Mesodermal cell (in vitro differentiated cells): ENCODE measurements at regions not wholly inside any gene's neighbourhood (a gene's known extent, or its start where the extent isn't known, plus 50 kb on each side); places are given as distances from the start of the nearest gene placed in this dataset.

Experiments used
- H3K27ac ChIP-seq: 2 replicates; pipeline ENCODE4 v1.7.0; 2013; ENCODE audit warnings: mild to moderate bottlenecking, low read depth, low read length, moderate library complexity; ENCODE audit not compliant: severe bottlenecking
- H3K36me3 ChIP-seq: 2 replicates; pipeline ENCODE4 v1.7.1; 2013; ENCODE audit warnings: mild to moderate bottlenecking, low read length, moderate library complexity; ENCODE audit not compliant: control insufficient read depth, insufficient read depth
- H3K4me1 ChIP-seq: one replicate; pipeline ENCODE4 v1.7.1; 2013; ENCODE audit warnings: mild to moderate bottlenecking, low read length; ENCODE audit not compliant: insufficient read depth, control insufficient read depth, poor library complexity, severe bottlenecking
- H3K4me3 ChIP-seq: 2 replicates; pipeline ENCODE4 v1.7.0; 2013; ENCODE audit warnings: low read length, control low read depth, mild to moderate bottlenecking; ENCODE audit not compliant: insufficient read depth, poor library complexity, severe bottlenecking; ENCODE audit errors: extremely low read depth
- H3K9me3 ChIP-seq: 2 replicates; pipeline ENCODE4 v1.7.1; 2013; ENCODE audit warnings: mild to moderate bottlenecking, low read length, moderate library complexity; ENCODE audit not compliant: control insufficient read depth
- WGBS, 2 experiments: methylation state at CpG; one replicate each; pipeline ENCODE4 v1.1.5; 2013; ENCODE audit warnings: missing lambda C conversion rate in 2 of 2; ENCODE audit not compliant: insufficient coverage in 2 of 2; 5-methylcytosine and 5-hydroxymethylcytosine counted together

DNA sequence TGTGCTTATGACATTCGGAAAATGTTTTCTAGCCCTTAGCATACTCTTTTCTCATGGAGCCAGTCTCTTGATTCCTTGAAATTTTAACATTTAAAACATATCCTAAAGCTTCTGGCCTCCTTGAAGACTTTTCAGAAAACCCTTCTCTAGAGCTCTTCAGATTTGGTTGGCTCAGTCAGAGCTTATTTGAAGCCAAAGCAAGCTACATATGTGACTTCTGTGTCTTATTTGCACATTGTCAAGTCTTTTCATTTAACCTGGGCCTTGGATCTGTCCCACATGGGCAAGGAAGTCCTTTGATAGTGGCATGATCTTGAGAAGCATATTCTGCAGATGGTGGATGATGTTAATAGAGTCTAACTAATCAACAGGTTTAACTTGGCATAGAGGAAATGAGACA, 116.5 kb downstream of the LACC1 start:
- Histone ChIP-seq H3K4me1 (no peaks in the 10 kb centered on the region), H3K4me3 (no peak overlapping the region), H3K36me3 (no peaks in the 10 kb centered on the region), H3K9me3 (peaks cover 16% of the 10 kb centered on the region), H3K27ac (no peak overlapping the region)
- 74 to 100% methylated on average over 1 of the region's 1 CpG for WGBS, 2 experiments

DNA sequence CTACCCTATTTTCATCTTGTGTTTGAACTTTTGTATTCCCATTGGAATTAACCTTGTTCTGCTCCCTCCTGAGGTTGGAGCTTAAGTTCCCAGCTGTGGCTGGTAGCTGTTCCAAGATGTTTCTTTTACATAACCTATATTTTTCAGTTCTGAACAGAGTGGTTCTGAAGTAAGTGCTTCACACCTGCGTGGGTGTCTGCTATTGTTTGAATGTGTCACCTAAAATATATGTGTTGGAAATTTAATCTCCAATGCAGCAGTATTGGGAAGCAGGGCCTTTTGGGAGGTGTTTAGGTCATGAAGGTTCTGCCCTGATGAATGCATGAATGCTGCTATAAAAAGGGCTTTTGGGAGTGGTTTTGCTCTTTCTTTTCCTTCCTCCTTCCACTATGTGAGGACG, 123.8 kb downstream of the LACC1 start:
- 83% methylated on average over 1 of the region's 2 CpGs; no CpG with 5 or more reads in 1 of the 2 experiments for WGBS, 2 experiments
- Histone ChIP-seq H3K27ac (no peak overlapping the region), H3K4me3 (no peak overlapping the region), H3K4me1 (peaks cover 11% of the 10 kb centered on the region), H3K36me3 (no peaks in the 10 kb centered on the region), H3K9me3 (peaks cover 7% of the 10 kb centered on the region)

DNA sequence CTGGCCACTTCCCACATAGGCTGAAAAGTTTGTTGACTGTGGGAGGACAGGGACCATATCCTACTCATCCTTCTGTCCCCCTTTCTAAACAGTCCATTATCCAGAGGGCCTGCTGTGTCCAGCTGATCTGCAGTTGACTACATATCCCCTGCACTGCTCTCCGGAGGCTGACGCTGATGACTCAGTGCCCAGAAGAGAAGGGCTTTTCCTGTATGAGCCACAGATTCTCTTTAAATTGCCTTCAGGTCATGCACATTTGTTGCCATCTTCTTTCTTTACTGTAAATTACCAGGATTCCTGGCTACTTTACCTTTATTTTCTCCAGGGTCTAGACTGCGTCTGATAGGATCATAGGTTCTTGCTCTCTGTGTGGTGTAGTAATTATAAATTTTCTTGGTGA, 125.2 kb downstream of the LACC1 start:
- Histone ChIP-seq H3K27ac (peak overlapping the region; percentile 34), H3K4me3 (no peak overlapping the region), H3K4me1 (peaks cover 11% of the 10 kb centered on the region), H3K9me3 (peaks cover 7% of the 10 kb centered on the region), H3K36me3 (no peaks in the 10 kb centered on the region)
- 29 to 68% methylated on average over 2 of the region's 3 CpGs for WGBS, 2 experiments

DNA sequence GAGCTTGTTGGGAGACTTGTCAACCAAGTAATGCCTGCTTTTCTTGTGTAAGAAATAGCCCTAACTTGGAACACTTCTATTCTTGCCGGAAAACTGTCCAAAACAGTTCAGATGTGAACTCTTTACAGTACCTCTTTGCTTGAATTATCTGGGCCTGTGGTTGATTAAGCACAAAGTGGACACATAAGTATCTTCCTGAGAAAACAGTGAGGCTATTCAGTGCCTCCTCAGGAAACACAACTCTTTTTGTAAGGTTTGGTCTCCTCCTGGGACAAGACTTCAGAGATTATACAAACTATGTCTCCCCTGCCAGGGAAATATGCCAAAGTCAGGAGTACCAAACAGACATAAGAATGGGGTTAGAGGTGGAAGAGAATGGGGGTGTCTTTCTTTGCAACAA, 127.7 kb downstream of the LACC1 start:
- H3K4me1 ChIP-seq: peaks cover 11% of the 10 kb centered on the region
- no peak overlapping the region for H3K4me3 ChIP-seq
- 100% methylated on average over 1 of the region's 1 CpG; no CpG with 5 or more reads in 1 of the 2 experiments for WGBS, 2 experiments
- H3K27ac ChIP-seq: no peak overlapping the region
- no peaks in the 10 kb centered on the region for H3K36me3 ChIP-seq
- peaks cover 7% of the 10 kb centered on the region for H3K9me3 ChIP-seq

DNA sequence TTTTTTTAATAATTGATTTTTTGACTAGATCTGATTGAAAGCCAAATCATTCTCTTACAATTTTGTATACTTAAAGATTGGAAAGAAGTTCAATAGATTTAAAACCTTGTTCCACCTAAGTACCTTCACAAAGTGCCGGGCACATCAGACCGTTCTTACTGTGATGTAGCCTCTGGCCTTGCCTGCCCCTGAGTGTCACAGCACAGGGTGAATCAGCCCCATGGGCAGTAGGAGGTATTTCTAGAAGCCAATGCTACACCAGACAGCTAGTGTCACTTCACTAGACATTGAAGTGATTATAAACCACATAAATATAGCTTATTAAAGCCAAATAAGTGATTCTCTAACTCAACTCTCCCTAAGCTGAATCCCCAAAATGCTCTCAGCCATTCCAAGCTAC, 131.3 kb downstream of the LACC1 start:
- no CpG with 5 or more reads among the region's 2 CpGs for WGBS, 2 experiments
- no peak overlapping the region for H3K27ac ChIP-seq
- H3K4me3 ChIP-seq: no peak overlapping the region
- H3K9me3 ChIP-seq: peaks cover 7% of the 10 kb centered on the region
- no peaks in the 10 kb centered on the region for H3K36me3 ChIP-seq
- H3K4me1 ChIP-seq: peaks cover 11% of the 10 kb centered on the region

DNA sequence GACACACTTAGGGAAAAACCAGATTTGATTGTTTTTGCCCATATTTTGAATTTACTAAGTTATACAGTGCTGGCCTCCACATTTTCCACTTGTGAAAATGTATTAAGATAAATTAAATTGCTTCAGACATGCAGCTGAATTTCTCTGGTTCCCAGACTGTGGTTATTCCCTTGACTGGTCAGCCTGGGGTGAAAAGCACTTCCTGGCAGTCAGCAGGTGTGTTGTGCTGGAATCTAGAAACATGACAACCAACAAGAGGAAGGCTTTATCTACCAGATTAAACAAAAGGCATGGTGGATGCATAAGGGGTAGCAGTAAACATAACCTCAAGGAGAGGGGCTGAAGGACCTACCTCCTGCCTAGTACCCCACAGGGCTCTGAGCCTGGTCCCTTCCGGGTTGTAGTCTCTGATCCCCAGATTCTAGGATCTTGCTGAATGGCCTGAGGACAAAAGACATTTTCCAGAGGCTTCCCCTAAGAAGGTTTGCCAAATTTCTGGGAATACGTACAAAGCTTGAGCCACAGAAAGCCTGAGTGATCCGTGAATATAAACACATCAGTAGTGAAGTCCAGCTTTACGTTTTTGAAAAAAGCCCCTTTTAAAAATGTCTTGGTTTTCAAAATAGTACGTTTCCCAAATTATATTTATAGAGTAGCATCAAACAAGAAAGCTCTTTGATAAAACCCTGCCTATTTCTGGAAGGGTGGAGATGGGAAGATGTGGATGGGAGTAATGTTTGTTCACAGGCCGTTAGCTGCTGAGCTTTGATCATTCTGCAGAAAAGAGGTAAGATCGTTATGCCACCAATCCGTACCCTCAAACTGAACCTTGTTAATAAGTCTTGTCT, 133.4 kb downstream of the LACC1 start:
- Histone ChIP-seq H3K4me3 (no peak overlapping the region), H3K27ac (peak overlapping the region; percentile 11)
- 93 to 94% methylated on average over 4 to 5 of the region's 8 CpGs for WGBS, 2 experiments

DNA sequence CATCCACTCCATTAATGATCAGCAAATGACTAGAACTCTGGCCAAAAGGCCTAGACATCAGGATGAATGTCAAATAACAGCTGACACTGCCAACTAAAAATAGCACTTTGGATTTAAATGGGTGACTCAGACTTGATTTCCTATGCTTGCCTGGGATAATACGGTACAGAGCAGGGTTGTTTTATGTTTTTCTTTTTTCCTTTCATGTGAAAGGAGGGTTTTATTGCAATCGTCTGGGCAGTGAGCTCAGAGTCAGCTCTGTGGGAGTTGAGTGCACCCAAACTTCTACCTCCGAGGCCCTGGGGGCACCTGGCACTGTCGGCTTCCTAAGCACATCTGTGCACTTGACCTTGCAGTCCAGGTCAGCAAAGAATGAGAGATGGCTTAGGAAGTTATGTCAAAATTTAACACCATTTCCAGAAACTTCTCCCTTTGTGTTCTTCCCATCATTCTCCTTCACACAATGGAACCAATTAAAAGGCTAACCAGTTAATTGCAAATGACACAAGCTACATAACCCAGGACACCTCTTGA, 134.1 kb downstream of the LACC1 start:
- WGBS, 2 experiments: 94% methylated on average over 2 of the region's 4 CpGs; no CpG with 5 or more reads in 1 of the 2 experiments
- Histone ChIP-seq H3K27ac (peak overlapping the region; percentile 11), H3K4me1 (peaks cover 18% of the 10 kb centered on the region), H3K36me3 (no peaks in the 10 kb centered on the region), H3K9me3 (no peaks in the 10 kb centered on the region), H3K4me3 (no peak overlapping the region)

More for the DNA sequence above, 133.4 kb downstream of the LACC1 start:
- Histone ChIP-seq H3K4me1 (peaks cover 18% of the 10 kb centered on the region), H3K36me3 (no peaks in the 10 kb centered on the region), H3K9me3 (no peaks in the 10 kb centered on the region)

DNA sequence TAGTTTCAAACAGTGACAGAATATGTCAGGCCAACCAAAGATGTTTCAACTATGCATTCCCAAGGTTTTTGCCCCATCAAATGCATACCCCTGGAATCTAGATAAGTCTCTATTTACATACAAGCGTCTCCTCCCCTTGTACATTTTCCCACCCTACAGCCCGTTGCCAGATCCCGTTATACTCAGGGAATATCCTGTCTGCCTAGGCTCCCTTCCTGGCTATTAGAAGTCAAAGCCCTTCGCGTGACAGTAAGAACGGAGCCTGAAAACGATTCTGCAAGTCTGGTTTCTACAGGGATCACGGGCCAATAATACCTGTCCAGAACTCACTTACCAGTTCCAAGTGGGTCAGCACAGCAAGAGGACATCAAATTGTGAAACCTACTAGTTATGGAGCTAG, 134.8 kb downstream of the LACC1 start:
- WGBS, 2 experiments: 93 to 98% methylated on average over 6 to 8 of the region's 8 CpGs

DNA sequence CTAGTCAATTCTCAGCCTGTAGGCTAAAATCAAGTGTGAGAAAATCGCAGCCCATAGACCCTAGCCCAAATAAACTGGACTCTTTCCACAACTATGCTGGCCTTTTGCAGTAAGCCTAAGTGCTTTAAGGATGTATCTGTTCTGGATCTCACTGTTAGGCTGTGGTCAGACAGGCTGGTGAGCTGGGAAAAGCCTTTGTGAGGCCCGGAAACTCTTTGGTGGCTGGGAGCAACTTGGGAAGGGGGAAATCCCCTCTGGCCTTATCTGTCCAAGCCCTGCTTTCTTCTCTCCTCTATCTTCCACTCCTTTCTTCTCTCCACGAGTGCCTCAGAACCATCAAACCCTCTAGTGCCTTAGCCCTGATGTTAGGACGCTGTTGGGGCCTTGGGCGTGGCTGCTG, 135.4 kb downstream of the LACC1 start:
- Histone ChIP-seq H3K27ac (peak overlapping the region; percentile 18), H3K9me3 (no peaks in the 10 kb centered on the region), H3K36me3 (no peaks in the 10 kb centered on the region), H3K4me1 (peaks cover 18% of the 10 kb centered on the region), H3K4me3 (no peak overlapping the region)
- 88 to 90% methylated on average over 3 to 5 of the region's 5 CpGs for WGBS, 2 experiments

More for the DNA sequence above, 134.8 kb downstream of the LACC1 start:
- Histone ChIP-seq H3K36me3 (no peaks in the 10 kb centered on the region), H3K4me3 (no peak overlapping the region), H3K9me3 (no peaks in the 10 kb centered on the region), H3K4me1 (peaks cover 18% of the 10 kb centered on the region), H3K27ac (peak overlapping the region; percentile 18)

DNA sequence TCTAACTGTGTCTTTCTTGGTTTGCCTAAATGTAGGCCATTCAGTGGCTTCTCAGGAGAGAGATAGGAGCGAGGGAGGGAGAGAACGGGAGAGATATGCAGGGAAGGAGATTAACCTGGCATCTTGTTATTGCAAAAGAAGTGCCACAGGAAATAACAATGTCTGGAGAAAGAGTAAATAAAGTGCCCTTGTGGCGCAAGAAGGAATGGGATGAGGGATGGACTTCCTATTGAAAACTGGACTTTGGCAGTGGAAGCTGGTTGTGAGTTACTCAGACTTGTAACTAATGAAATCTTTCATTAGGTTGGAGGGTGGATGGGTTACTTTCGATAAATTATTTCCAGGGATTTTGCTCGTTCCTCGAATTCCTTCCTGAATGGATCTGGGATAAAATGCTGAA, 136.1 kb downstream of the LACC1 start:
- H3K27ac ChIP-seq: no peak overlapping the region
- H3K4me3 ChIP-seq: no peak overlapping the region
- H3K36me3 ChIP-seq: no peaks in the 10 kb centered on the region
- WGBS, 2 experiments: 90 to 94% methylated on average over 5 to 6 of the region's 6 CpGs
- peaks cover 18% of the 10 kb centered on the region for H3K4me1 ChIP-seq
- no peaks in the 10 kb centered on the region for H3K9me3 ChIP-seq

DNA sequence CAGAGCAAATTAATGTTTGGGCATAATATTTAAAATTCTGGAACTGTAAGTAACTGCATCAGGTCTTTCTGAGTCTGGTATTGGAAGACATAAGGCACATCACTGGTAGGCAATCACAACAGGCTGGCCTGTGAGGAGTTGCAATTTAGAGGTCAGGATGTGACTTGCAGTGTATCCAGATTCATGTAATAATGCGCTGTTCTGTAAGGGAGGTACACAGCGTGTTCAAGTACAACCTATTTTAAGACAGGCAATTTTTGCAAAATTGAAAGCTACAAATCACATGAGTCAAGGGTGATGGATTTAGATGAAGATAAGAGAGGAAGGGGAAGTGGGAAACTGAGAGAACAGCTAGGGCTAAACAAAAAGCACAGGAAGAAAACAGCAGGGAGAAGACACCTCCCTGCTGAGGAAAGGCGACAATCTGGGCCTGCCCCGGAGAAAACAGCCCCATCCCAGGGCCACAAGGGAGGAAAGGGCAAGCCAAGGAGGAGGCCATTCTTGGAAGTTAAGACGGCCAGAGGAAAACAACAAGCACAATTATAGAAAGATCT, 138.1 kb downstream of the LACC1 start:
- H3K4me1 ChIP-seq: peaks cover 18% of the 10 kb centered on the region
- WGBS, 2 experiments: 75 to 93% methylated on average over 3 to 5 of the region's 5 CpGs
- H3K4me3 ChIP-seq: no peak overlapping the region
- H3K27ac ChIP-seq: peak overlapping the region; percentile 61
- no peaks in the 10 kb centered on the region for H3K9me3 ChIP-seq
- no peaks in the 10 kb centered on the region for H3K36me3 ChIP-seq
